Spleen (tissue), 11 donors: ENCODE measurements at regions not wholly inside any gene's neighbourhood (a gene's known extent, or its start where the extent isn't known, plus 50 kb on each side); places are given as distances from the start of the nearest gene placed in this dataset.

Experiments used
- DNase-seq: peaks from one replicate; pipeline ENCODE4 v3.0.0-alpha.2; 2020
- H3K27ac ChIP-seq, 8 donors: fragments of 200-600 bp; sonication (generic) in 7 of 8; 1 replicate in 4 of 8; 2 replicates in 4 of 8; pipeline versions ENCODE4 v1.5.0 to v1.8.0; 2016 to 2021; ENCODE audit warnings: inconsistent platforms in 4 of 8, mild to moderate bottlenecking in 4 of 8, moderate library complexity in 1 of 8
- H3K27me3 ChIP-seq, 7 donors: fragments of 200-600 bp; sonication (generic) in 6 of 7; replicated peaks in 1 of 7; 1 replicate in 4 of 7; 2 replicates in 3 of 7; pipeline versions ENCODE4 v1.5.0 to v1.8.0; 2016 to 2021; ENCODE audit warnings: inconsistent platforms in 3 of 7, mild to moderate bottlenecking in 1 of 7
- H3K36me3 ChIP-seq, 6 donors: fragments of 200-600 bp; sonication (generic) in 5 of 6; 1 replicate in 4 of 6; 2 replicates in 2 of 6; pipeline versions ENCODE4 v1.5.0 to v1.8.0; 2016 to 2021; ENCODE audit warnings: inconsistent platforms in 2 of 6
- H3K4me1 ChIP-seq, 6 donors: fragments of 200-600 bp; sonication (generic) in 5 of 6; 1 replicate in 3 of 6; 2 replicates in 3 of 6; pipeline versions ENCODE4 v1.5.0 to v1.8.0; 2016 to 2021; ENCODE audit warnings: inconsistent platforms in 3 of 6
- H3K4me3 ChIP-seq, 8 donors: fragments of 200-600 bp; sonication (generic) in 7 of 8; 1 replicate in 4 of 8; 2 replicates in 4 of 8; pipeline versions ENCODE4 v1.5.0 to v1.8.0; 2016 to 2021; ENCODE audit warnings: inconsistent platforms in 4 of 8, mild to moderate bottlenecking in 4 of 8, moderate library complexity in 2 of 8
- H3K9me3 ChIP-seq, 8 donors: fragments of 200-600 bp; sonication (generic) in 7 of 8; 1 replicate in 4 of 8; 2 replicates in 4 of 8; pipeline versions ENCODE4 v1.5.0 to v1.8.0; 2016 to 2021; ENCODE audit warnings: inconsistent platforms in 4 of 8
- CTCF ChIP-seq, 11 experiments: fragments of 200-600 bp in 7 of 11; fragments of 450-650 bp in 4 of 11; sonication (generic) in 4 of 11; IDR thresholded peaks in 8 of 11; conservative IDR thresholded peaks in 3 of 11; 1 replicate in 7 of 11; 2 replicates in 4 of 11; pipeline versions ENCODE4 v1.4.0 to v1.8.0; 2016 to 2021; ENCODE audit warnings: antibody characterized with exemption in 11 of 11, inconsistent platforms in 4 of 11, mild to moderate bottlenecking in 1 of 11
- POLR2A ChIP-seq, 3 donors: fragments of 450-650 bp; IDR thresholded peaks; one replicate each; pipeline ENCODE4 v1.5.1; 2017; ENCODE audit warnings: antibody characterized with exemption in 3 of 3, mild to moderate bottlenecking in 1 of 3
- POLR2AphosphoS5 ChIP-seq, 3 donors: sonication (generic); formaldehyde crosslinking; IDR thresholded peaks; one replicate each; pipeline ENCODE4 v1.5.1; 2017; ENCODE audit warnings: antibody characterized with exemption in 3 of 3
- WGBS, 5 donors: extraction: QIAGEN DNeasy Blood & Tissue Kit in 3 of 5; methylation state at CpG; one replicate each; pipeline versions ENCODE4 v1.1.5 to v1.1.7; 2013 to 2018; 5-methylcytosine and 5-hydroxymethylcytosine counted together
- intact Hi-C: fragments of 100-400 bp; cut with DNase I; formaldehyde crosslinking; loops from one replicate; pipeline ENCODE4 v1.15.0; 2023; ENCODE audit warnings: low total_unique reads
- donor health status: healthy with polysubstance abuse.
- donor health status: DM: no; HTN: no; CAD: no; lungs with moderate emphysema.
- donor health status: DM: no; HTN: no; CAD: no.
- donor health status: Bipolar disorder and iron deficiency.
- donor health status: healthy.
- donor health status: DM: no; HTN: no; CAD: no.
- donor health status: DM: yes; HTN: yes; CAD: no.

- H3K27ac ChIP-seq, result no peak overlapping the region
- intact Hi-C loops, result no loop called here
- H3K27me3 ChIP-seq, result no peaks in the 10 kb centered on the region
- H3K4me1 ChIP-seq, result no peaks in the 10 kb centered on the region
- H3K36me3 ChIP-seq, result no peaks in the 10 kb centered on the region
- no peak overlapping the region for H3K4me3 ChIP-seq
- no peaks in the 10 kb centered on the region for H3K9me3 ChIP-seq
- TF ChIP-seq POLR2A (IDR thresholded peaks at IDR 0.05) (no peak), CTCF (IDR thresholded peaks at IDR 0.05 in 8 of 11, conservative IDR thresholded peaks at IDR 0.05 in 3 of 11) (no peak), POLR2AphosphoS5 (IDR thresholded peaks at IDR 0.05) (no peak)
- WGBS, 5 donors, result 77 to 86% (median 84%) methylated on average over 1 of the region's 1 CpG
- DNase-seq, result no peak
Measured at GRCh38 chr3:110063178-110063577, 725.8 kb upstream of the DPPA4 start.

GRCh38 chr3:110066206-110066605 is 728.9 kb upstream of the DPPA4 start:
- no peaks in the 10 kb centered on the region for H3K9me3 ChIP-seq
- intact Hi-C loops, result no loop called here
- H3K27ac ChIP-seq, result no peak overlapping the region
- H3K36me3 ChIP-seq, result no peaks in the 10 kb centered on the region
- H3K27me3 ChIP-seq, result no peaks in the 10 kb centered on the region
- WGBS, 5 donors, result 86 to 94% (median 92%) methylated on average over 3 of the region's 3 CpGs
- no peak for TF ChIP-seq POLR2A (IDR thresholded peaks at IDR 0.05)
- H3K4me1 ChIP-seq, result no peaks in the 10 kb centered on the region
- DNase-seq, result no peak
- no peak overlapping the region for H3K4me3 ChIP-seq

- 64 to 87% (median 84%) methylated on average over 1 of the region's 1 CpG for WGBS, 5 donors
- no peaks in the 10 kb centered on the region for H3K4me1 ChIP-seq
- H3K27ac ChIP-seq, result no peak overlapping the region
- H3K4me3 ChIP-seq, result no peak overlapping the region
- DNase-seq, result no peak
- peaks cover 0 to 7% (median 0%) of the 10 kb centered on the region in 8 donors for H3K9me3 ChIP-seq
- TF ChIP-seq CTCF (IDR thresholded peaks at IDR 0.05 in 8 of 11, conservative IDR thresholded peaks at IDR 0.05 in 3 of 11) (no peak), POLR2AphosphoS5 (IDR thresholded peaks at IDR 0.05) (no peak), POLR2A (IDR thresholded peaks at IDR 0.05) (no peak)
- H3K36me3 ChIP-seq, result no peaks in the 10 kb centered on the region
- intact Hi-C loops, result no loop called here
- H3K27me3 ChIP-seq, result no peaks in the 10 kb centered on the region
Measured at GRCh38 chr3:110067527-110067926, 730.2 kb upstream of the DPPA4 start.

GRCh38 chr3:110069761-110070160 is 732.4 kb upstream of the DPPA4 start:
- H3K27ac ChIP-seq, result no peak overlapping the region
- H3K36me3 ChIP-seq, result no peaks in the 10 kb centered on the region
- intact Hi-C loops, result no loop called here
- no peaks in the 10 kb centered on the region for H3K27me3 ChIP-seq
- H3K9me3 ChIP-seq, result peaks cover 0 to 7% (median 0%) of the 10 kb centered on the region in 8 donors
- H3K4me1 ChIP-seq, result no peaks in the 10 kb centered on the region
- WGBS, 5 donors, result 65 to 84% (median 68%) methylated on average over 2 of the region's 2 CpGs
- no peak for DNase-seq
- no peak overlapping the region for H3K4me3 ChIP-seq
- TF ChIP-seq POLR2AphosphoS5 (IDR thresholded peaks at IDR 0.05) (no peak), CTCF (IDR thresholded peaks at IDR 0.05 in 8 of 11, conservative IDR thresholded peaks at IDR 0.05 in 3 of 11) (no peak), POLR2A (IDR thresholded peaks at IDR 0.05) (no peak)
